ENCODE measurements at regions not wholly inside any gene's neighbourhood (a gene's known extent, or its start where the extent isn't known, plus 50 kb on each side); places are given as distances from the start of the nearest gene placed in this dataset.

DNA sequence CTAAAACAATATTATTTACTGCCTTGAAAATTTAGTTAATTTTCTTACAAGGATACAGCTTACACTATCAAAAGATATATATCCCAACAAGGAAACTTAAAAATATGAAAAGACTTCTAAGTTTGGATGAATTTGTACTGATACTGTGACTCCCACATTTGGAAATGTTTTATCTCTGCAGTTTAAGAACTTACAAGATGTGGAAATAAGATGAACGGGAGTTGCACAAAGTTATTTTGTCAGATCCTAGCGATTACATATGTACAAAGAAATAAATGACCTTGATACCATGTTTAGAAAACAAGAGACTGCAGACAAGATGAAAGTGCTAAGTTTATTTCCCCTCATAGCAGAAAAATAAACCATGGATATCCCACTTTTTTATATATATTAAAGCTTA lies 103.7 kb upstream of the TMEM106B start:
- Histone ChIP-seq H3K27me3 (no peaks in the 10 kb centered on the region), H3K27ac (no peak overlapping the region), H3K9me3 (no peaks in the 10 kb centered on the region), H3K4me3 (no peak overlapping the region), H3K36me3 (no peaks in the 10 kb centered on the region), H3K4me1 (no peaks in the 10 kb centered on the region)
- DNase-seq (ENCODE audit: low spot score) = no peak
- TF ChIP-seq, protein P1, sequence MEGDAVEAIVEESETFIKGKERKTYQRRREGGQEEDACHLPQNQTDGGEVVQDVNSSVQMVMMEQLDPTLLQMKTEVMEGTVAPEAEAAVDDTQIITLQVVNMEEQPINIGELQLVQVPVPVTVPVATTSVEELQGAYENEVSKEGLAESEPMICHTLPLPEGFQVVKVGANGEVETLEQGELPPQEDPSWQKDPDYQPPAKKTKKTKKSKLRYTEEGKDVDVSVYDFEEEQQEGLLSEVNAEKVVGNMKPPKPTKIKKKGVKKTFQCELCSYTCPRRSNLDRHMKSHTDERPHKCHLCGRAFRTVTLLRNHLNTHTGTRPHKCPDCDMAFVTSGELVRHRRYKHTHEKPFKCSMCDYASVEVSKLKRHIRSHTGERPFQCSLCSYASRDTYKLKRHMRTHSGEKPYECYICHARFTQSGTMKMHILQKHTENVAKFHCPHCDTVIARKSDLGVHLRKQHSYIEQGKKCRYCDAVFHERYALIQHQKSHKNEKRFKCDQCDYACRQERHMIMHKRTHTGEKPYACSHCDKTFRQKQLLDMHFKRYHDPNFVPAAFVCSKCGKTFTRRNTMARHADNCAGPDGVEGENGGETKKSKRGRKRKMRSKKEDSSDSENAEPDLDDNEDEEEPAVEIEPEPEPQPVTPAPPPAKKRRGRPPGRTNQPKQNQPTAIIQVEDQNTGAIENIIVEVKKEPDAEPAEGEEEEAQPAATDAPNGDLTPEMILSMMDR (IDR thresholded peaks at IDR 0.05) = no peak

DNA sequence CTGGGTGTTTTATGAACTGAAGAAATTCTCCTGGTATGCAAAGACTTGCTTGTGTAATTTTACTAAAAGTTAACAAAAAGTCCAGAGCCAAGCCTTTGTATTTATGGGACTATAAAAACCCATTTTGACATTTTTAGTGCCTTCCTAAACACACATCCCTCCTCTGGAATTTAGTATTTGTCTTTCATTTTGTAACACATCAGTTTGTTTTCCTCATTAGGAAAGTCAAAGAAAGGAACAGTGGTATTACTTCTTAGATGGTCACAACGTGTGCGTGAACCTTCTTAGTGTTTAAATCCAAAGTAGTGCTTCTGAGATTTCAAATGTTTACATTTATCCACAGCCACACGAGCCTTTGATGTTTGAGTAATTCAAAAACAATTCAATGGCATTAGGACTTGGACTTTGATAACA lies 103.2 kb upstream of the TMEM106B start:
- DNase-seq (ENCODE audit: low spot score) = no peak
- H3K27ac ChIP-seq = no peak overlapping the region
- no peaks in the 10 kb centered on the region for H3K9me3 ChIP-seq
- H3K27me3 ChIP-seq = no peaks in the 10 kb centered on the region
- H3K4me3 ChIP-seq = no peak overlapping the region
- no peaks in the 10 kb centered on the region for H3K4me1 ChIP-seq
- no peaks in the 10 kb centered on the region for H3K36me3 ChIP-seq
- TF ChIP-seq, protein P1 (IDR thresholded peaks at IDR 0.05) = no peak

DNA sequence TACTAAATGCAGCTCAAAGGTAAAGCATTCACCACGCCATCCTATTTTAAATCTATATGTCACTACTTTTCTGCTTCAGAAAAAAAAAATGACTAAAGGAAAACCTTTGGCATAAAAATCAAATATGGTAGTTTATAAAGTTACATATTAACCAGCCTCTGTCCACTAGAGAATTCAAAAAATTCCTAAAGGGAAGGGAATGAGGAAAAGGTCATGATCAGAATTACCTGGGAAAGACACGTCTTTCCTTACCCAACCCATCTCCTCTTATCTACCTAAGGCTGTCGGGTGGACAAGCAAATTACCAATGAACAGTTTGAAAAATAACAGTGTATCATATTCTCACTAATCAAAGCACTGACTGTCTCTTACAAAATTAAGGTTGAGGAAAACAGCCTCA lies 100.7 kb upstream of the TMEM106B start:
- no peaks in the 10 kb centered on the region for H3K4me1 ChIP-seq
- TF ChIP-seq, protein P1 (IDR thresholded peaks at IDR 0.05) = no peak
- no peaks in the 10 kb centered on the region for H3K36me3 ChIP-seq
- no peaks in the 10 kb centered on the region for H3K9me3 ChIP-seq
- no peaks in the 10 kb centered on the region for H3K27me3 ChIP-seq
- no peak for DNase-seq (ENCODE audit: low spot score)
- no peak overlapping the region for H3K4me3 ChIP-seq
- no peak overlapping the region for H3K27ac ChIP-seq

DNA sequence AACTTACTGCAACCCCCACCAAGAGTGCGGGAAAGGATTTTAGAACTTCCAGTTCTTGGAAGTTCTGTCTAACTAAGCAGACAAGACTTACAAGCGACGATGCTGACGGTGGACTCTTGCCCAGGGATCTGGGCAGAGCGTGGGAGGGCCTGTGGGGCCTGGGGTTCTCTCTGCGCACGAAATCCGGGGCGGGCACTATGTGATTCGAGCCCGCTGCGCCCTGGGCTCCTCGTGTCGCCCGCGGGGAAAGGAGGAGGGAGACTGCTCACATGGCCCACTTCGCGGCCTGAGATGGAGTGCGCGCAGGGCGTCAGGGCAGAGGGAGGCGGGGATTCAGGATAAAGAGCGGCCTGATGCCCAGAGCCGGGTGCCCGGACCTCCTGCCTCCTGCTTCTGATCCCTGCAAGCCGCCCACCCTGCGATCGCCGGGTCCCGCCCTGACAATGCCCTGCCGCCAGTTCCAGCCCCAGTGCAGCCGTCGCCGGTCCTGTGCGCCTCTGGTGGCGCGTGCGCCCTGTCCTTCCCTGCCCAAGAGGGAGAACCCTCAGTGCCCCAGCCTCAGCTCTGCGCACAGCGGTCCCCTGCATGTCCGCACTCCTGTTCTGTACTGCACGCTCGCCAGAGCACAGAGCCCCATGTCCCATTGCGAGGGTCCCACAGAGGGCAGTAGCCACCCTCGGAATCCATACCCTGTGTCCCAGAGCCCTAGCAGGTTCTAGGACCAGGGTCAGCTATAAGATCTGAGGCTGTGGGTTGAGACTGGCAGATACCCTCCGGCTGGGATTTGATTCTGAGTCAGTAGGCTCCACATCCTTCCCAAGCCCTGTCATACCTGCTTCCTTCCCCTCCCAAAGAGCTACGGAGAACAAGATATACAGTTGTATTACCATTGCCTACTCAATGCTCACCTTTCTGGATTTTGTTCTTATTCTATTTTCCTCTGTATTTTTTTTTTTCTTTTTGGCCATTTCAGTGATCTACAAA lies 99.4 kb upstream of the TMEM106B start:
- no peak for DNase-seq (ENCODE audit: low spot score)
- Histone ChIP-seq H3K27me3 (no peaks in the 10 kb centered on the region), H3K27ac (no peak overlapping the region), H3K9me3 (no peaks in the 10 kb centered on the region), H3K36me3 (no peaks in the 10 kb centered on the region), H3K4me3 (peak overlapping the region in 1 of 2 donors; percentile 0), H3K4me1 (no peaks in the 10 kb centered on the region)
- TF ChIP-seq, protein P1 (IDR thresholded peaks at IDR 0.05) = no peak

DNA sequence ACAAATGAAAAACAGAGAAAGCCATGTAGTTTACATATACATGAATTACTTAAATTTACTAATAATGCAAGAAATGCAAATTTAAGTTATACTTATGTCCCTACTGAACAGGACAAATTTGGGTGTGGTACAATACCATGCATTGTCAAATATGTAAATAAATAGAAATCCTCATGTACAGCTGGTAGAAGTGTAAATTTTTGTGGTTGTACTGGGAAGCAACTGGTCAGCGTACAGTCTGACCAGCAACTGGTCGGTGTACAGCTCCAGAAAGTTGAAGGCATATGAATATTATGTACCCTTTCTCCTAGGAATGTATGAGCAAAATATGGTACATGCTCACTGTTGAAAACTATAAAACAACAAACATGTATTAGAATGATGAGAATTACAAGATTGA lies 93.9 kb upstream of the TMEM106B start:
- no peaks in the 10 kb centered on the region for H3K36me3 ChIP-seq
- no peaks in the 10 kb centered on the region for H3K9me3 ChIP-seq
- no peaks in the 10 kb centered on the region for H3K27me3 ChIP-seq
- no peak for DNase-seq (ENCODE audit: low spot score)
- TF ChIP-seq, protein P1 (IDR thresholded peaks at IDR 0.05) = no peak
- no peak overlapping the region for H3K27ac ChIP-seq
- no peaks in the 10 kb centered on the region for H3K4me1 ChIP-seq
- no peak overlapping the region for H3K4me3 ChIP-seq

Measured in right atrium auricular region (tissue), 2 donors.